T-helper 1 cell treated with Interleukin-12 subunit alpha and Interleukin-12 subunit beta and Interleukin-4 antibody, amounts not matched to agents 30 μg/mL and 1 μg/mL, for 36 hours (primary cell): ENCODE measurements at regions not wholly inside any gene's neighbourhood (a gene's known extent, or its start where the extent isn't known, plus 50 kb on each side); places are given as distances from the start of the nearest gene placed in this dataset.

Source experiments
- H3K27ac Mint-ChIP-seq: one replicate; pipeline ENCODE4 v1.8.0; 2021; ENCODE audit warnings: mild to moderate bottlenecking, mixed read lengths
- H3K27me3 Mint-ChIP-seq: one replicate; pipeline ENCODE4 v1.8.0; 2021; ENCODE audit warnings: low read depth, mixed read lengths
- H3K36me3 Mint-ChIP-seq: one replicate; pipeline ENCODE4 v1.8.0; 2021; ENCODE audit warnings: low read depth, mixed read lengths
- H3K4me1 Mint-ChIP-seq: one replicate; pipeline ENCODE4 v1.8.0; 2021; ENCODE audit warnings: low read depth, mixed read lengths
- H3K4me3 Mint-ChIP-seq: one replicate; pipeline ENCODE4 v1.8.0; 2021; ENCODE audit warnings: mild to moderate bottlenecking, moderate library complexity, mixed read lengths
- H3K9me3 Mint-ChIP-seq: one replicate; pipeline ENCODE4 v1.8.0; 2021; ENCODE audit warnings: mixed read lengths

GRCh38 chr7:17706734-17707133 is 233.6 kb downstream of the SNX13 start:
- H3K4me3 Mint-ChIP-seq = no peak overlapping the region
- H3K27ac Mint-ChIP-seq = no peak overlapping the region
- no peaks in the 10 kb centered on the region for H3K4me1 Mint-ChIP-seq
- peaks cover 6% of the 10 kb centered on the region for H3K27me3 Mint-ChIP-seq
- H3K36me3 Mint-ChIP-seq = no peaks in the 10 kb centered on the region
- H3K9me3 Mint-ChIP-seq = no peaks in the 10 kb centered on the region

- H3K9me3 Mint-ChIP-seq = no peaks in the 10 kb centered on the region
- no peaks in the 10 kb centered on the region for H3K4me1 Mint-ChIP-seq
- no peak overlapping the region for H3K27ac Mint-ChIP-seq
- H3K4me3 Mint-ChIP-seq = no peak overlapping the region
- no peaks in the 10 kb centered on the region for H3K36me3 Mint-ChIP-seq
- peaks cover 6% of the 10 kb centered on the region for H3K27me3 Mint-ChIP-seq
Observed at GRCh38 chr7:17709127-17709526, 231.2 kb downstream of the SNX13 start.

- peaks cover 6% of the 10 kb centered on the region for H3K27me3 Mint-ChIP-seq
- no peaks in the 10 kb centered on the region for H3K4me1 Mint-ChIP-seq
- H3K27ac Mint-ChIP-seq = no peak overlapping the region
- no peak overlapping the region for H3K4me3 Mint-ChIP-seq
- H3K9me3 Mint-ChIP-seq = no peaks in the 10 kb centered on the region
- no peaks in the 10 kb centered on the region for H3K36me3 Mint-ChIP-seq
Observed at GRCh38 chr7:17709599-17709998, 230.7 kb downstream of the SNX13 start.

GRCh38 chr7:17710312-17710711 is 230.0 kb downstream of the SNX13 start:
- no peaks in the 10 kb centered on the region for H3K4me1 Mint-ChIP-seq
- H3K27me3 Mint-ChIP-seq = peaks cover 6% of the 10 kb centered on the region
- H3K4me3 Mint-ChIP-seq = no peak overlapping the region
- no peaks in the 10 kb centered on the region for H3K9me3 Mint-ChIP-seq
- no peak overlapping the region for H3K27ac Mint-ChIP-seq
- no peaks in the 10 kb centered on the region for H3K36me3 Mint-ChIP-seq

- no peaks in the 10 kb centered on the region for H3K36me3 Mint-ChIP-seq
- no peak overlapping the region for H3K4me3 Mint-ChIP-seq
- no peak overlapping the region for H3K27ac Mint-ChIP-seq
- no peaks in the 10 kb centered on the region for H3K4me1 Mint-ChIP-seq
- no peaks in the 10 kb centered on the region for H3K9me3 Mint-ChIP-seq
- no peaks in the 10 kb centered on the region for H3K27me3 Mint-ChIP-seq
Observed at GRCh38 chr7:17713584-17713983, 226.7 kb downstream of the SNX13 start.

GRCh38 chr7:17716816-17717215 is 223.5 kb downstream of the SNX13 start:
- H3K9me3 Mint-ChIP-seq = no peaks in the 10 kb centered on the region
- H3K27me3 Mint-ChIP-seq = no peaks in the 10 kb centered on the region
- H3K36me3 Mint-ChIP-seq = no peaks in the 10 kb centered on the region
- H3K4me1 Mint-ChIP-seq = no peaks in the 10 kb centered on the region
- no peak overlapping the region for H3K27ac Mint-ChIP-seq
- H3K4me3 Mint-ChIP-seq = no peak overlapping the region

- no peaks in the 10 kb centered on the region for H3K4me1 Mint-ChIP-seq
- no peaks in the 10 kb centered on the region for H3K36me3 Mint-ChIP-seq
- no peak overlapping the region for H3K27ac Mint-ChIP-seq
- H3K27me3 Mint-ChIP-seq = no peaks in the 10 kb centered on the region
- no peak overlapping the region for H3K4me3 Mint-ChIP-seq
- H3K9me3 Mint-ChIP-seq = no peaks in the 10 kb centered on the region
Observed at GRCh38 chr7:17719998-17720397, 220.3 kb downstream of the SNX13 start.

GRCh38 chr7:17721736-17722285 is 218.5 kb downstream of the SNX13 start:
- H3K36me3 Mint-ChIP-seq = no peaks in the 10 kb centered on the region
- H3K27me3 Mint-ChIP-seq = no peaks in the 10 kb centered on the region
- no peak overlapping the region for H3K4me3 Mint-ChIP-seq
- no peaks in the 10 kb centered on the region for H3K9me3 Mint-ChIP-seq
- no peaks in the 10 kb centered on the region for H3K4me1 Mint-ChIP-seq
- no peak overlapping the region for H3K27ac Mint-ChIP-seq

GRCh38 chr7:17722798-17723197 is 217.5 kb downstream of the SNX13 start:
- no peaks in the 10 kb centered on the region for H3K4me1 Mint-ChIP-seq
- no peak overlapping the region for H3K4me3 Mint-ChIP-seq
- H3K27ac Mint-ChIP-seq = no peak overlapping the region
- H3K9me3 Mint-ChIP-seq = no peaks in the 10 kb centered on the region
- H3K36me3 Mint-ChIP-seq = no peaks in the 10 kb centered on the region
- no peaks in the 10 kb centered on the region for H3K27me3 Mint-ChIP-seq

GRCh38 chr7:17725821-17726220 is 214.5 kb downstream of the SNX13 start:
- no peaks in the 10 kb centered on the region for H3K4me1 Mint-ChIP-seq
- no peaks in the 10 kb centered on the region for H3K9me3 Mint-ChIP-seq
- H3K27me3 Mint-ChIP-seq = no peaks in the 10 kb centered on the region
- no peaks in the 10 kb centered on the region for H3K36me3 Mint-ChIP-seq
- no peak overlapping the region for H3K27ac Mint-ChIP-seq
- no peak overlapping the region for H3K4me3 Mint-ChIP-seq

- Mint-ChIP-seq H3K36me3 (no peaks in the 10 kb centered on the region), H3K4me1 (no peaks in the 10 kb centered on the region), H3K27me3 (no peaks in the 10 kb centered on the region), H3K4me3 (no peak overlapping the region), H3K9me3 (peaks cover 6% of the 10 kb centered on the region), H3K27ac (no peak overlapping the region)
Observed at GRCh38 chr7:17732083-17732482, 208.2 kb downstream of the SNX13 start.
